MV-4-11 (cell line): ENCODE measurements at regions not wholly inside any gene's neighbourhood (a gene's known extent, or its start where the extent isn't known, plus 50 kb on each side); places are given as distances from the start of the nearest gene placed in this dataset.
"Not testable (repeated sequence)": the region's sequence is repeated elsewhere in the genome, so short reads cannot be mapped to it uniquely, and the experiment has no call there.

Source experiments
- DNase-seq: peaks from one replicate; lab custom pipeline; 2025; lab: John Stamatoyannopoulos, UW

DNA sequence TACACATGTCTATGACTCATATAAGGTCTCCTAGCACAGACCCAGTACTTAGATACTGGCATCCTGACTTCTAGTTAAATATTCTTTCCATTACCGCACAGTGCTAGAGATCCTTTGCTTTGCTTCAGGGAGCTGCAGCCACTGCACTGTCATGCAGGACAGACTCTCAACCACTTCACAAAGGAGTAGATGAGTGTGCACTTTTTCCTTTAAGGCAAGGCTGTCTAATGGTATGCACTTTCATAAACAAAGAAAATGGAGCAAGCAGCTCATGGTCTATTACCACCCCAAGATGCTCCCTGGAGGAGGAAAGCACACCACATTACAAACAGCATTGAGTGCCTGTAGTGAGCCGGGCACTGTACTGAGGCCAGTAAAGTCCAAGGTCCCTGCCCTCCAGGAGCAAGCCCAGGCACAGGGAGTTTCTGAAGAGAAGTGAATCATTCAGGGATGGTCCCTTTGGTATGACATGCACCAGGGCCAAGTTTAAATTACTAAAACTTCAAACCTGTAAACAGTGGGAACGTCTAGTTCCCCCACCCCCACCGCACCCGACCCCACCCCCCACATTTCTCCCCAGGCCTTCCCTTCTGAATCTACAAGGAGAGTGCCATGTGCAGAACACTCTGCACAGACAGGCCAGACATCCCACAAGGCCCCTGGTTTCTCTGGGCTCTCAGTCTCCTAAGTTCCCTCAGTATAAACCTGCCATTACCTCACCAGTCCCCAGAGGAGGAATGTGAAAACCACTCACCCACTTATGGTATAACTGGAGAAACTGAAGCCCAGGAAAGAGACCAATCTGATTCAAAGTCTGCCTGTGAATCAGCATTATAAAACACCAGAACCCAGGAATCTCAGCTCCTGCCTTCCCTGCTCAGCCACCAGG, 107.8 kb upstream of the BCL6 start:
- no peak for DNase-seq

DNA sequence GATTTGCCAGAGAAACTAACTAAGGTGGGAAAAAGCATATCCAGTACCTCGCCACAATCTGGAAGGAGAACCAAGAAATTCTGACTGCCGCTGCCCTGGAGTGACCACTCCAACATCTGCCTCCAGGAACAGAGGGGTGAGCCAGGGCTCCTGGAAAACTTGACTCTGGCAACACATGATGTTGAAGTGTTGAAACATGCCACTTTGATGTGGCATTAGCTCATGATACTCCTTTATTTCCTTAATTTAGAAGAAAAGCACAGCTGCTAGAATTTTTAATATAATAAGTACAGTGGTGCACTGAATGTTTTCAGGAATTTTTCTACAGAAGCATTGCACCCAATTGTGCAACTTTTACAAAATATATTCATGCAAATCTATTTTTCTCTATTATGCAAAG, 109.9 kb upstream of the BCL6 start:
- DNase-seq = no peak

DNA sequence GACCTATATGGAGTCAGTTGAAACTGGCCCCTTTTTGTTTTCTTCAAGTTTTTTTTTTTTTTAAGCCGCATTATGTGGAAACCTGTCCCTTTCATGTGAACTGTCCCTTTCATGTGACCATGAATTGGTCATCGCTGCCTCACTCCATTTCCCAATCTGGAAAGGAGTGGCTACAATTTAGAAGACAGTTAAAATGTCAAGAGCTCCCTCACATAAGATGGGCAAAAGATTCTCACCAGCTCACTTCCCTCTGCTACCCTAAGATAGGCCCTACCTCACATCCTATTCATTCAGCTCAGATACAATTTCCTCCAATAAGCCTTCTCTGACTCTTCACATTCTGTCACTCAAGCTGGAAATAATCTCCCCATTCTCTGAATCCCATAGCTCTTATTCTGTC, 111.3 kb upstream of the BCL6 start:
- no peak for DNase-seq

DNA sequence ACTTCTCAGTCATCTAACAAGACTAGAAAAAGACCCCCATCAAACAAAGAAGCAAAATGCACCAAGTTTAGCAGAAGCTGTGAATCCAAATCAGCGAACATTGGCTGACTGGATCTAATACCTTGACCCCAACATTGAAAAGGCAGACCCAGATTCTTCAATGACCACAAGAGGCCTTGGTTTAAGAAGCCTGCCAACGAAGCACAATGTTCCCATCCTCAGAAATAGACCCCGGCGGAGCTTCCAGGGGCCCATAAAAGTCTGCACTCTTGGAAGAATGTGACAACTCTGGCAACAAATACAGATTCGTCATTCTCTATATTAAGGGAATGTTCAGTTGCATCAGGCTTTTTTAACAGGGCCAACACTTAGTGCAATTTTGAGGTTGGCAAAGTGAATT, 112.8 kb upstream of the BCL6 start:
- DNase-seq = no peak

DNA sequence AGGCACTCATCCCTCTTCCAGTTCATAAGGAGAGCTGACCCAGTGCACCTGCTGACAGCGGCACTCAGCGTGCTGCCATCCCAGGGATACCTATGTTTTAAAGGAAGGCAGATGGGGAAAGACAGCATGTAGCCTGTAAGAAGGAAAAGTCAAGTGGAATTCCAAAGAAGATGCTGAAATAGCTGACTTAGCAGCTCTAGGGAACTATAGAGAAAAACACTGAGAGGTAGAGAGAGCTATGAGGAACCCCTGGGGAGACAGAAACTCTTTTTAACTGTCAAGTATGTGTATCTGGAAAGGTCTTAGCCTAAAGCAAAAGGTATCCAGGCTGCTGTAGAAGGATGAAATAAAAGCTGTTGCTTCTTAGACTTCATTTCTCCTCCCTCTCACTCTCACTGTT, 113.4 kb upstream of the BCL6 start:
- no peak for DNase-seq

DNA sequence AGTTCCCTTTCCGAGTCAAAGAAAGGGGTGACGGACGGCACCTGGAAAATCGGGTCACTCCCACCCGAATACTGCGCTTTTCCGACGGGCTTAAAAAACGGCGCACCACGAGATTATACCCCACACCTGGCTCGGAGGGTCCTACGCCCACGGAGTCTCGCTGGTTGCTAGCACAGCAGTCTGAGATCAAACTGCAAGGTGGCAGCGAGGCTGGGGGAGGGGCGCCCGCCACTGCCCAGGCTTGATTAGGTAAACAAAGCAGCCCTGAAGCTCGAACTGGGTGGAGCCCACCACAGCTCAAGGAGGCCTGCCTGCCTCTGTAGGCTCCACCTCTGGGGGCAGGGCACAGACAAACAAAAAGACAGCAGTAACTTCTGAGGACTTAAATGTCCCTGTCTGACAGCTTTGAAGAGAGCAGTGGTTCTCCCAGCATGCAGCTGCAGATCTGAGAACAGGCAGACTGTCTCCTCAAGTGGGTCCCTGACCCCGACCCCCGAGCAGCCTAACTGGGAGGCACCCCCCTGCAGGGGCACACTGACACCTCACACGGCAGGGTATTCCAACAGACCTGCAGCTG, 117.5 kb upstream of the BCL6 start:
- not testable (repeated sequence) for DNase-seq

DNA sequence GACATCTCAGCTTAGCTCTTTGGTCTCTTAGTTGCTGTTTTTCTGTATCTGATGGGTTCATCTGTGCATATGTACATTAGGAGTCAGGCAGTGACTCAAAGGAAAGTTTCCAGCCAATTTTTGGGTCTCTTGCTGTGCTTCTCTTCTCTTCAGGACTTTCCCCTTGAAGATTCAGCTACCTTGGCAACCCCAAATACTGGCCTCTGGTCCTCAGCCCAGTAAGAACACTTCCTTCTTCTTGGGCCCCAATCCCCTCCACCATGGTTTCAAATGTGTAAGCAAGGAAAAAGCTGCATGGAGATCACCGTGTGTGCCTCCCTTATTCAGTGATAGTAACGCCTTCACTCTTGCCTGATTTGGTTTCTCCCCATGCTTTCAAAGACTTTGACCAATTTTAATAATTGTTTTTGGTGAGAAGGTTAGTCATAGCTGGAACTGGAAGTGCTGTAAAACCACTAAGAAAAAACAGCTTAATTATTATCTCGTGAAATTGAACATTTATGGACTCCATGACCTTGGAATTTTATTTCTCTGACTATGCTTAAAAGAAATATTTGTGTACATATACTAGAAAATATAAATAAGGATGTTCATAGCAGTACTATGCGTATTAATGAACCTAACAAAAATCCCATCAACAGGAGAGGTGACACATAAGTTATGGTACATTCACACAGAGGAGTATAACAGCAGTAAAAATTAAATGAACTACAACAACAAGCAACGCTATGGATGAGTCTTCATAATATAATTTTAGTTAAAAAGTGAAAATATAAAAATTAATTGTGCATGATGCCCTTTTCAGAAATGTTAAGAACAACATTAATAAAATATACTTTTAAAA, 125.3 kb upstream of the BCL6 start:
- DNase-seq = no peak

DNA sequence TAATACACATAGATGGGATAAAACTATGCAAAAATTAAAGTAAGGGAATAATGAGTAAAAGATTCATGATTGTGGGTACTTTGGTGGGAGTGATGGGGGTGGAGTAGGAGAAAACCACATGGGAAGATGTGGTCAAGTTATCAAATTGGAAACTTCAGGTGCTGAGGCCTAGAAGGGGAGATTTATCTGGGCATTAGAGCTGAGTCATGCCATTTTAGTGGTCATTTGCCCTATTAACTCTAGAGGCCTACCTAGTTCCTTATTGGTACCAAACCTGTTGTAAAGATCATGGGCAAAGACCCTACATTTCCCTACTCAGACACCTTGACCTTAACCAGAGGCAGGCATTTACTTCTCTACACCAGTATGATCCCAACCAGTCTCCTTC, 125.9 kb upstream of the BCL6 start:
- no peak for DNase-seq

DNA sequence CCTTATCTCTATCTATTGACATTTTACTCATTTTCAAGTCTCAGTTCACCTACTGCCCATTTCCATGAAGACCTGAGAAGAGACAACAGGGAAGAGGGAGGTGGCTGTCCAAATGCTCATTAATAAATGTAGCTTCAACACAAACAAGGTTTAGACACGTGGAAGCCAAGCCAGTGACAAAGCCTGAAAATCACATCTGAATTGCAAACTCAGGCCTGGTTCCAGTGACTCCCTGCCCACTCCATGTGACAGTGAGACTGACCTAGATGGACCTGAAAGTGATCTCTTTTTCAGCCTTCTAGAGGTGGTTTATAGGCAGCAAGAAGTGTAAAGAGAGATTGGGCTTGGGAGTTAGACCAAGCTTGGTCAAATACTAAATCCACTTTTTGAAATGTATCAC, 126.6 kb upstream of the BCL6 start:
- DNase-seq = no peak

DNA sequence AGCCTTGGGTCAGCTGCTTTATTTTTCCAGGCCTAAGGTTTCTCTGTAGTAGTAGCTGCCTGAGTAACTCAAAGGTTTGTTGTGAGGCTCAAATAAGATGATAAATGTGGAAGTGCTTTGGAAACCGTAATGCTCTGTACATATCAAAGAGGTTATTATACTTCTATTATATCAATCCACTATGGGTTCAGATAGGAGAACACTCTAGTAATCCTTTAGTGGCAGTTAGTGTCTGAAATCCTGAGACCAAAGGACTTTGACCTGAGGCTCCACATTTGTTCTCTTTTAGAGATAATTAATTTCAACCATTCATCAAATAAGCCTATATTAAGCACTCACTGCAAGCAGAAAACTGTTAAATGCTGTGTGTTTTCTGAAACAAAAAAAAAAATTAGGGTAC, 128.6 kb upstream of the BCL6 start:
- DNase-seq = no peak

DNA sequence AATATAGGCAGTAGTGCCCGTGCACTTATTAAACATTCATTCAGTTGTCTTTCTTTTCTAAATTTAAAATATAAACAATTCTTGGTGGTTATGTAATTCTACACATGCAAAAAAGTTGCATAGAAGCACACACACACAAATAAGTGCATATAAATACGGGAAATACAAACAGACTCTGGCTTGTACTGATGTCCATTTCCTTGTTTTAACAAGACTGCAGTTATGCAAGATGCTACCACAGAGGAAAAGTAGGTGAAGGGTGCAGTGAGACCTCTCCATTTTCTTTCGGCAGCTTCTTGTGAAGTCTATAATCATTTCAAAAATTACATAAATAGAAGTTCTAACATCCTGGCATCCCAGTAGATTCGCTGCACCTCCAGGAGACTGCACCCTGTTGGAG, 130.6 kb upstream of the BCL6 start:
- peak; percentile 38 for DNase-seq

DNA sequence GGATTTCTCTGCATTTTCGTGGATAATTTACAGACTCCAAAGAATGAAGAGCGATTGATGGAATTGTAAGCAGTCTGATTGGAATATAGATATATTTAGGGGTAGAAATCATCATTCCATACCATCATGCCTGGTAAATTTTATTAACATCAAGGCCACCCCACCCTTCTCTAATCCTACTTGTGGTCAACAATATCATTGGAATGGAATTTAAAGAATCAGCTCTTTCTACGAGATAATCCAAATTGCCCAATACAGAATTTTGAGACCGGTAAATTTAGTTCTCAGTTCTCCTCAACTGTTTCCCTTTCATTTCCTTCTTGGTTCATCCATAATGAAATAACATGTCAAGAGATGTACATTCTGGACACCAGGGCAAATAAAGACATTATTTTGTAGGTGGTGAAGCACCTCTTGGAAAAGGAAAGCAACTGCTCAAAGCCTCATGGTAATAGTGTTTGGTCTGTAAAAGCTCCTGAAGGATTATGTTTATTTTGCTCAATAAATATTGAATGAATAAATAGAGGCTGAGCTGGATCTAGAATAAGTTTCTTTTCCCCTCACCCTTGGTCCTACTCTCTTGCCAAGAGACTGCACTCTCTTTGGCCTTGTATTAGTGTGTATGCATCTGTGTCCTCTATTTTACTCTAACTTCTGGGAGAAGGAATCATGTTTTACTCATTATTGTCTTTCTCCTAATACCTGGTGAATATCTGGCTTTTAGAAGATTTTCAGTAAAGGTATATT, 133.7 kb upstream of the BCL6 start:
- peak; percentile 77 for DNase-seq

DNA sequence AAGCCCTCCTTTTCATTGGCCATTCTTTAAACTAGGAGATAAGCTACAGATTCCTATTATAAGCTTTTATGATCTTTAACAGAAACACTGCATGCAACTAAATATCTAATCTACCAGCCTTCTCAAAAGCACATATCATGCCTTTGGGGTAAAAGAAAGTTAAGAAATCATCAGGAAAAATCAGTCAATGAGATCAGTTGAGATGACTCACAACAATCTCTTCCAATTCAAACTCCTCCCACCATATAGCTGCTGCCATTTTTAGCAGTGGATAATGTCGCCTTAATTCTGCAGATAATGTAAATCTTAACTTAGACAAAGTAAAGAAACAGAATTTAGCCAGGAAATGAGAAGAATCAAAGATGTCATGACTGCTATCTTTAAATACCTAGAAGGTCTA, 135.2 kb upstream of the BCL6 start:
- no peak for DNase-seq

DNA sequence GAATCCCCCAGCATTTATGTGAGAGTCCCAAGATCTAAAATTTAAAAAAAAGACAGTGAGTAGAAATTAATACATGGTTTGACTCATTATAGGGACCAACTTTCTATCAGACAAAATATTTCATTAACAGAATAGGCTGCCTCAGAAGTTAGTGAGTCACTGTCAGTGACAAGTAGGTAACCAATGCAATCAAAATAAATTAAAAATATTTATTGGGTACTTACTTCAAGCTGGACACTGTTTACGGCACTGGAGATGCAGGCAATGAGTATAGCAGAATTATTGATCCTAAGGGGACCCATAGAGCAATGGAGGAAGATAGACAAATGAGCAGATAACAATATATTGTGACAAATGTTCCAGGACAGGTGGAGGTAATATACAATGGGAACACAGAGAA, 135.6 kb upstream of the BCL6 start:
- DNase-seq = no peak

DNA sequence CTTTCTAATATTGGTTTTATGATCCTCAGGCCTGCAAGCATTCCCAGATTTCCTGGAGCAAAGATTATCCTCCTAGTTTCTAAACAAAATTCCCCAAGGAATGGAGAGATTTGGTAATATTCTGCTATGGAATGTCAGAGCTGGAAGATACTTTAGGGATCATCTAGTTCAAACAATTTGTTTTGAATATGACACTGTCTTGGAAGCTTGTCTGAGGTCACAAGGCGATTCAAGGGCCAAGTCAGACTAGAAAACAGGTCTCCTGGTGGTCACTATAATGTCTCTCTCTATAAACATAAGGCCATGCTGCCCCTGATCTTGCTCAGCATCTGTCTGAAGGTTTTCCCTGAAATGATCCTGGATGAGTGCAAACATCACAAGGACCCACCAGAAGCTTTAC, 143.4 kb upstream of the BCL6 start:
- DNase-seq = no peak

DNA sequence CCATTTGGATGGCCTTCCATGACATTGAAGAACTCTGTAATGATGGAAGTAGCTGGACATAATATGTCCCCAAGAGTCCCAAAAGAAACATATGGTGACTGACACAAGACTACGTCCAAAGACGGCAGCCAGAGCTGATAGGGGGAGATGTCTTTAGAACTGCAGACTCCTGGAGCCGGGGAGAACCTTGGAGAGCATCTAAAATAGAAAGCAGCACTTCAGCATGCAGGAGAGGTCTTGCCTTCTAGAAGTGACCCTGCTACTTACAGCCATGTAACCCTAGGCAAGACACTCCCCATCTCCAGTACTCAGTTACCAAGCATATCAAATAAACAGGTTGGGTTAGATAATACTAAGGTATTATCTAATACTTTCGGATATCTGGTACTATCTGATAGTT, 143.8 kb upstream of the BCL6 start:
- DNase-seq = no peak

DNA sequence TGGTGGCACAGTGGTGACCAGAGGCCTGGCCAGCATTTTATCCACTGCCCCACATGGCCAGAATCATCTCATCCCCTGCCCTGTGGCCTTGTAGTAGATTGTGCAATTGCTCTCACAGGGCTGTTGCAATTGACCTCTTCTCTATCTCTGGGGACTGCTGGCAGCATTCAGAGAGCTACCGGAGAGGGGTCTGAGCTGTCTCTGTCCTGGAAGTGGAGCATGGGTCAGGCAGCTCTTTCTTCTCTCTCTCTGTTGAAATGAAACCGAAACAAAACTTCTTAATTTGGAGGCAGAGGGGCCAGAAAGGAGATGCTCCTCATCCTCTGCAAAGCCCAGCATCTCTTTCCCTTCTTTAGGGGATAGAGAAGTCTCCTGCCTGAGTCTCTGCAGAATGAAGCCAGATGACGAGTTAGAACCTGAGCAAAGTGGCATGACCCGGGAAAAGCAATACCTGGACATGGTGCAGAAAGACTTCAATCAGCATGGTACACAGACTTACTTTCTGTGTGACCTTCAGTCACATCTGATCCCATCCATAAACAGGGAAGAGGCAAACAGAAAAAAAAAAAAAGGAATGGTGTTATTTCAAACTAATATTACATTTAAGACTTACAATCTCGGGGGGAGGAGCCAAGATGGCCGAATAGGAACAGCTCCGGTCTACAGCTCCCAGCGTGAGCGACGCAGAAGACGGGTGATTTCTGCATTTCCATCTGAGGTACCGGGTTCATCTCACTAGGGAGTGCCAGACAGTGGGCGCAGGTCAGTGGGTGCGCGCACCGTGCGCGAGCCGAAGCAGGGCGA, 144.5 kb upstream of the BCL6 start:
- peak; percentile 75 for DNase-seq

DNA sequence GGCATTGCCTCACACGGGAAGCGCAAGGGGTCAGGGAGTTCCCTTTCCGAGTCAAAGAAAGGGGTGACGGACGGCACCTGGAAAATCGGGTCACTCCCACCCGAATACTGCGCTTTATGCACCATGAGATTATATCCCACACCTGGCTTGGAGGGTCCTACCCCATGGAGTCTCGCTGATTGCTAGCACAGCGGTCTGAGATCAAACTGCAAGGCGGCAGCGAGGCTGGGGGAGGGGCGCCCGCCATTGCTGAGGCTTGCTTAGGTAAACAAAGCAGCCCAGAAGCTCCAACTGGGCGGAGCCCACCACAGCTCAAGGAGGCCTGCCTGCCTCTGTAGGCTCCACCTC, 145.1 kb upstream of the BCL6 start:
- DNase-seq = not testable (repeated sequence)

DNA sequence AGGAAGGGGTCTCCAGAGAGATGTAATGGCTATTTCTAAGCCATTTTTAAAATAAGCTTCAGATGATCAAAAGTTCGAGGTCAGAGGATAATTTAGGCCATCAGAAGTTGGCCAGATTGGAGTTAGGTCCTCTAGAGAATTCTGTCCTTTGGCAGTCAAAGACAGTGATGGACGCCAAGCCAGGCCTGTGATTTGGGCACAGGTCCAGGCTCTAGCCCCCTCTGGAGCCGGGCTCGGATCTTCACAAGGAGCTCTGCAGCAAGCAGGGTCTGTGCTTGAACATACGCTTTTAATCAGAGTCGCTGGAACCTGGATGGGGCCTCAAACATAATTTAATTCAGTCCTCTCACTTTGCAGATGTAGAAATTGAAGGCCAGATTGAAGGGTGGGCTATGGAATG, 151.4 kb upstream of the BCL6 start:
- DNase-seq = no peak

DNA sequence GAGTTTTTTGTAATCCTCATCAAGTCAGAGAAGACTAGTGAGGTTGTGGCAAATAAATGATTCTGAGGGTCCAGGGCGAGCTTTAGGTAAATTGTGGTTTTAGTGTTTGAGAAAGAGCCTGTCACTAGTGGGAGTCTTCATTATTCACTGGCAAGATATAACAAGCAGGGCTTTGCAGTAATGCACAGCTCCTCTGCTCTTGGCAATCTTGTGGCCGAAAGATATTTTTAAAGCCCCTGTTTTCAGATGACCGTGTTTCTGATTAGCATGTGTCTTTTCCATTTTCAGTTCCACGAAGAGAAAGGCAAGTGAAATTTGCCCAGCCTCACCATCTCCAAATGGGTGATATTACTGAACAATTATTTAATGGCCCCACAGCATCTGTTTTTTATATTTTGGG, 154.0 kb upstream of the BCL6 start:
- DNase-seq = no peak

DNA sequence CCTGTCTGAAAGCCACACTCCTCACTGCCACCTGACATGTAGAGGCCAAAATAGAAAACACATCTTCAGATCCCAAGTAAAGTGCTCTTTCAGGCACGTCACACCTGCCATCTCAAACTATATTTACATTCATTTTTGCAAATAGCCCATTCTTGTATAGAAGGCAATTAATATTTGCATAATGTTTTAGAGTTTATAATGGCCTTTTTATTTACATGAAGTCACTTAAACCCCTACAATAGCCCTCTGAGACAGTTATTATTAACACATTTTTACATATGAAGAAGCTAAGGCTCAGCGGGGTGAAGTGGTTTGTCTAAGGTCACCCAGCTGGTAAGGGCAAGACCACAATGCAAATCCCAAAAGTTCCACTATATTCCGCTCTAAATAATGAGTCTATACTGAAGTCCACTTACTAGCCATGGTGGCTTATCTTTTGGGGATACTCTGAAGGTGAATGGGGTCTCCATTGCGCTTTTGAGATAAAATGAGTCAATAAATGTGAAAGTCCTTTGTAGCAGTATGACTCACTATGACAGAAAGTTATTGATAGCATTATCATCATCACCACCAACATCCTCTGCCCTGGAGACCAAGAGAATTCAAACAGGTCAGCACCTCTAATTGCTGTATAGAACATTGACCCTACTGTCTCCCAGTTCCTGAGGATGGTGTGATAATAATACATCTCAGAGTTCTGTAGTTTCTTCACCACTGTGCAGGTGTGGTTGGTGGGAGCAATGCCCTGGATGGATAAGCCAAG, 155.9 kb upstream of the BCL6 start:
- no peak for DNase-seq
